IPS DF 4.7 (cell line): ENCODE measurements at regions not wholly inside any gene's neighbourhood (a gene's known extent, or its start where the extent isn't known, plus 50 kb on each side); places are given as distances from the start of the nearest gene placed in this dataset.
"Not testable (repeated sequence)": the region's sequence is repeated elsewhere in the genome, so short reads cannot be mapped to it uniquely, and the experiment has no call there.

Experiments
- DNase-seq: peaks from one replicate; pipeline ENCODE4 v3.0.0-alpha.2; 2013; ENCODE audit warnings: low spot score; ENCODE audit errors: extremely low read depth

DNA sequence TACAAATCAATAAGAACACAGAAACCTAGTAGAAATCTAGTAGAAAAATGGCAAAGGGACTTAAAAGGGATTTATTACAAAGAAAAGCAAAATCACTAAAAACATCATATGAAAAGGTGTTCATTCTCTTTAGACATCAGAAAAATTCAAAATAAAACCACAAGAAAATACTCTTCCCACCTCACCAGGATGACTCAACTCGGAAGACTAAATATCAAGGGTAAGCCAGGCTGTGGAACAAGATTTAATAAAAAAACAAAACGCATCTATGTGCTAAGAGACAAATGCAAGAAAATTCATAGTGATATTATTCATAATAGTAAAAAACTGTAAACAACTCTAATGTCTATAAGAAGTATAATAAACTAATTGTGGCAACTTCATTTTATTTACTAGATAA, 181.6 kb upstream of the GHR start:
- no peak for DNase-seq

DNA sequence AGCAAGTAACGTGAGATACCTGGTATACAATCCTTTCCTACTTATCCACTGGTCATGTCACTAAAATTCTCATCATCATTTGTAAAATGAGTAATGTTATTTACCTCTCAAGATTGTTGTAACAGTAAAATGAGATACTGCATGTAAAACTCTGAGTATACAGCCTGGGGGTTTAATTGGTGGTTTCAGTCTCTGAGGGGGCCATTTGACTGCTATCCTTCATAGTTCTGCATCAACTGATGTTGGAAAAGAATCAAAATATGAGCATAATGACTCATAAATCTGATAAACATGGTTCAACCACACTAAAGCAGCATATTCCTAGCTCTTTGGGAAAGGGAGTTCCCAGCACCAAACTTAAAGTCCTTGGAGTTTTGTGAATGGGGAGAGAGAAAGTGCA, 181.0 kb upstream of the GHR start:
- DNase-seq, result no peak

DNA sequence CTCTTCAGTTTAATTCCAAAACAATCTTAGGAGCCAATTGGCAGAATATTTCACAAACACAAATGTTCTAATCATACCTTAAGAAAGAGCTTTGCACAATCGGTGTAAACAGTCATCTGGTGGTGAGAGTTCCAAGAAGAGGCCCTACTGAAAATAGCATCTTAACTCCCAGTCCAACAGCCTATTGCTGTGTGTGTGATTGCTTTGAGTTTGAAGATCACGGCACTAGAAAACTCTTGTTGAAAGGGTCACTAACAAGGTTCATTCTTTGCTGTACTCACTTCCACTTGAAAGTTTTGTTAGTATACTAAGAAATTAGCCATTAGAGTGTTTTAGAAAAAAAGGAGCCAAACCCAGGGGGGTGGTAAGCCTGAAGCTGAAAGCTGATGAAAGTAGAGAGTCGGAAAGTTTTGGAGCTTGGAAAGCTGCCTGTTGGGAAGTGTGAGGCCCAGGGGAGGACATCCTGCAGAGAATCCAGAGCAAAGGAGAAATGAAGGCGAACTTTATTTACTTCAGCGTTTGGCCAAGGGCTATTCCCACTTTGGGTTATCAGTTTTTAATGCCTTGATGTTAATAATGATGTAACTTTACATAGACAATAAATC, 180.3 kb upstream of the GHR start:
- DNase-seq, result no peak

- DNase-seq, result no peak
Measured at GRCh38 chr5:42252306-42252705, 170.9 kb upstream of the GHR start.

- DNase-seq, result not testable (repeated sequence)
Measured at GRCh38 chr5:42259914-42260313, 163.3 kb upstream of the GHR start.

- no peak for DNase-seq
Measured at GRCh38 chr5:42267091-42267490, 156.1 kb upstream of the GHR start.

DNA sequence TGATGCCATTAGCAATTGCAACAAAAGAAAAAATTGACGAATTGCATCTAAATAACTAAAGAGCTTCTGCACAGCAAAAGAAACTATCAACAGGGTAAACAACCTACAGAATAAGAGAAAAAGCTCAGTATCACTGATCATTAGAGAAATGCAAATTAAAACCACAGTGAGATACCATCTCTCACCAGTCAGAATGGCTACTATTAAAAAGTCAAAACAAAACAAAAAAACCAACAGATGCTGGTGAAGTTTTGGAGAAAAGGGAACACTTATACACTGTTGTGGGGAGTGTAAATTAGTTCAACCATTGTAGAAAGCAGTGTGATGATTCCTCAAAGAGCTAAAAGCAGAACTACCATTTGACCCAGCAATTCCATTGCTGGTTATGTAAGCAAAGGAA, 155.1 kb upstream of the GHR start:
- not testable (repeated sequence) for DNase-seq

DNA sequence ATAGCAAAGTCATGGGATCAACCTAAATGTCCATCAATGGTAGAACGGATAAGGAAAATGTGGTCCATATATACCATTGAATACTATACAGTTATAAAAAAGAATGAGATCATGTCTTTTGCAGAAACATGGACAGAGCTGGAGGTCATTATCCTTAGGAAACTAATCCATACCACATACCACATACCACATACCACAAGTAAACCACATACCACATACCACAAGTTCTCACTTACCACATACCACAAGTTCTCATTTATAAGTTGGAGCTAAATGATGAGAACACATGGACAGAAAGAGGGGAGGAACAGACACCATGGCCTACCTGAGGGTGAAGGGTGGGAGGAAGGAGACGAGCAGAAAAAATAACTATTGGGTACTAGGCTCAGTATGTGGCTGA, 154.6 kb upstream of the GHR start:
- DNase-seq, result no peak

DNA sequence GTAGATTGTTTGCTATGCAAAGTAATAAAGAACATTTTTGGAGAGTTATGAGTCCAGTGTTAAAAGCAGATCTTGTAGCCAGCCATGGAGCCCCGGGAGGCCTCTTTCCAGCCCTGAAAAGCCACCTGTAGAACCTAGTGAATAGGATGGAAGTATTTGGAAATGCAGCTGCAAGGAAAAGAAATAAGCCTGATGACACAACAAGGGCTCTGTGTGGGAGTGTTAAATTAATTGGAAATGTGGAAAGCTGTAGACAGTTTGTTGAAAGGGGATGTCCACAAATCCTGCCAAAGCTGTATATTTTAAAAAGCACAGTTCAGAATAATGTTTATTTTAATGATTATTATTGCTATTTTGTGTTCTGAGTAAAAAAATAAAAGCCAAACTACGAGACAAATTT, 152.5 kb upstream of the GHR start:
- DNase-seq, result no peak

GRCh38 chr5:42274913-42275312, 148.3 kb upstream of the GHR start:
- DNase-seq, result no peak

- no peak for DNase-seq
Measured at GRCh38 chr5:42277293-42277692, 145.9 kb upstream of the GHR start.

- no peak for DNase-seq
Measured at GRCh38 chr5:42284584-42284983, 138.7 kb upstream of the GHR start.

- no peak for DNase-seq
Measured at GRCh38 chr5:42285230-42285629, 138.0 kb upstream of the GHR start.

GRCh38 chr5:42300496-42300895, 122.7 kb upstream of the GHR start:
- DNase-seq, result no peak

DNA sequence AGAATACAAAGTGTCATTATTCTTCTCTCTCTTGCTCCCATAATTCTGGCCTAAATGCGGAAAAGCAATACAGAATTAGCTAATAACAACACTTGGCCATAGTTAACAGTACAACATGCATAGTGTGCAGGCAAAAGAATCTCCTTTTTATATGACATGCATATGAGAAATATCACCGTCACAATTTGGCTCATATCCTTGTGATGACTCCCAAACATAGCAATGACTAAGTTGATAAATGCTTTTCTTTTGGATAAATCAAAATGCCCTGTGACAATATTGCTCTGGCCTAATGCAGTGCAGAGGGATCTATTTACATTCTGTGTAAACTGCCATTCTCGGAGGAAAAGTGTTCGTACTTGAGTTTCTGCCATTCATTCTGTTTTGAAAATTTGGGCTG, 121.9 kb upstream of the GHR start:
- DNase-seq, result no peak

GRCh38 chr5:42302186-42302585, 121.1 kb upstream of the GHR start:
- DNase-seq, result no peak

GRCh38 chr5:42306287-42306686, 117.0 kb upstream of the GHR start:
- DNase-seq, result no peak

DNA sequence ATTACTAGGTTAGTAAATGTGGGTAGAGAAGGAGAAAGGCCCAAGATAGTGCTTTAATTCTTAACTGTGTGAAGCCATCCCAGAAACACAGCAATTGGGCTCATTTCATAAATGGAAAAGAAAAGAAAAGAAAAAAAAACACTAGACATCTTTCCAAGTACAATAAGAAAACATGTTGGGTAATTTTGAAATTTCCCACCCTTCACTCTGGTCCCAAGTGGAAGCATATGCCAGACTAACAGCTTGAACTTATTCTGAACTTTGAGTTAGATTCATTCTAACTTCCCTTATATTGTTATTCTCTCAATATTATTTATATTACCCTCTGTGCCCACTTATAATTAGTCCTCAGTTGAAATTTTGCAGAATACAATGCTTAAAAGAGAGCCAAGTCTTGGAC, 113.4 kb upstream of the GHR start:
- no peak for DNase-seq

GRCh38 chr5:42315214-42315613, 108.0 kb upstream of the GHR start:
- no peak for DNase-seq

GRCh38 chr5:42317575-42317974, 105.7 kb upstream of the GHR start:
- no peak for DNase-seq

DNA sequence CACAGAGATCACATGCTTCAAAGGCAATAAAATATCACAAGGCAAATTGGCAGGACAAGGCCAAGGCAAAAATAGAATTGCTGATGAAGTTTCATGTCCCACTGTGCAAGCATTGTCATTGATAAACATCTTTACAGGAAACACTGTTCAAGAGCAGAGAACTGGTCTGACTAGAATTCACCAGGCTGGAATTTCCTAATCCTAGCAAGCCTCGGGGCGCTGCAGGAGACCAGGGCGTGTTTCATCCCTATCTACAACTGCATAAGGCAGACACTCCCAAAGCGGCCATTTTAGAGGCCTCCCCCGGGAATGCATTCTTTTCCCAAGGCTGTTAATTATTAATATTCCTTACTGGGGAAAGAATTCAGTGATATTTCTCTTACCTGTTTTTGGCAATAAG, 103.7 kb upstream of the GHR start:
- not testable (repeated sequence) for DNase-seq

DNA sequence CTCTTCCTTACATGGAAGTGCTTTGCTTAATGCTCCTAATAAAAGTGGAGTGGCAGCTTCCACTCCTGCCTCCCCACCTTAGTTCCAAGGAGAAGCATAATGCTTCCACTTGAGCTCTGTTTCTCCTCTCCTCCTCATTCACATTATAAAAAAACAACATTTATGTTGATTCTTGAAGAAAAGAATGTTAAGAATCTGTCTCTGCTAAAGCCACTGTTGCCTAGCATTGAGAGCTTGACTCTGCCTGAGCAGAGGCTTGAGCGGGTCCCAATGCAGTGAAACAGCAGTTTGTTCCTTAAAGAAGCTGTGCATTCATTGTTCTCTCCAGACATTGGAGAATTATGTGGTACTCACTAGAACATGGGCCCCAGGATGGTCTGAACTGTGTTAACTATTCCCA, 101.5 kb upstream of the GHR start:
- DNase-seq, result no peak

- no peak for DNase-seq
Measured at GRCh38 chr5:42337143-42337542, 86.1 kb upstream of the GHR start.

DNA sequence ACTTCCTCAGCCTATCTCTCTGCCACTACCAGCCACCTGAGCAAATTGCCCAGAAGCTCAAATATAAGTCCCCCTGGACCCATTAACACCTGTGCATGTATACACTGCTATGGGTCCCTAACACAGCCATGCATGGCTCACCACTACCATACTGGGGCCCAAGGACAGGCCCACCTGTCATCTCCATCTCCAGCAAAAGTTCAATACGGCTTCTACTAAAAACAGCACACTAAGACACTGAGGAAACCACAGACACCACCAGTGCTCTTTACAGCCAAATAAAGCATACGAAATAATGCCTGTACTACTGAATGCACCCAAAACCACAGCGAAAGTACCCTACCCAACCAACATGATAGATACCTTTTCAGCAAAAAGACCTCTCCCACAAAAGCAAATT, 85.6 kb upstream of the GHR start:
- DNase-seq, result no peak
